Testis (tissue), 2 donors: ENCODE measurements at regions not wholly inside any gene's neighbourhood (a gene's known extent, or its start where the extent isn't known, plus 50 kb on each side); places are given as distances from the start of the nearest gene placed in this dataset.

ENCODE experiments used
- POLR2A ChIP-seq: fragments of 450-650 bp; IDR thresholded peaks from one replicate; pipeline ENCODE4 v1.6.1; 2017; ENCODE audit warnings: antibody characterized with exemption, mild to moderate bottlenecking, moderate library complexity
- TF ChIP-seq, protein P1 (sequence below), 3 experiments: fragments of 450-650 bp in 2 of 3; fragments of 200-600 bp in 1 of 3; sonication (generic) in 1 of 3; IDR thresholded peaks; one replicate each; pipeline ENCODE4 v1.5.1; 2016 to 2019; ENCODE audit warnings: antibody characterized with exemption in 3 of 3, mild to moderate bottlenecking in 2 of 3, moderate library complexity in 1 of 3

DNA sequence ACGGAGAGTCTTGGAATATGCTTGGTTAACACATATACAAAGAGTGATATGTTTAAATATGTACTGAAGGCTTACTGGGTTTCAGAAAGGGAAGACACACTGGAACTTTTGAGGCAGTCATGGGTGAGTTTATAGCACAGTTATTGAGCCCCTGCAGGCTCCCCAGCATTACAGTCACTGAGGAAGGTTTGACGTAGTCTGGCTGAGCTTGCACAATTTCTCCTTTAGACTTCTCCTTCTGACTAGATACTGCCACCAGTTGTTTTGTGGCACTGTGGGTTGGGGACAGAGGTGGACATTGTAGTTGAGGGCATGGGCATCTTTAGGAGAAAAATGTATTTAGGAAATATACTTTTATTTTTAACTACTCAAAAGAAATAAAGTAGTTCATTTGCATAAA is 285.4 kb downstream of the C11orf87 start:
- TF ChIP-seq, protein P1, sequence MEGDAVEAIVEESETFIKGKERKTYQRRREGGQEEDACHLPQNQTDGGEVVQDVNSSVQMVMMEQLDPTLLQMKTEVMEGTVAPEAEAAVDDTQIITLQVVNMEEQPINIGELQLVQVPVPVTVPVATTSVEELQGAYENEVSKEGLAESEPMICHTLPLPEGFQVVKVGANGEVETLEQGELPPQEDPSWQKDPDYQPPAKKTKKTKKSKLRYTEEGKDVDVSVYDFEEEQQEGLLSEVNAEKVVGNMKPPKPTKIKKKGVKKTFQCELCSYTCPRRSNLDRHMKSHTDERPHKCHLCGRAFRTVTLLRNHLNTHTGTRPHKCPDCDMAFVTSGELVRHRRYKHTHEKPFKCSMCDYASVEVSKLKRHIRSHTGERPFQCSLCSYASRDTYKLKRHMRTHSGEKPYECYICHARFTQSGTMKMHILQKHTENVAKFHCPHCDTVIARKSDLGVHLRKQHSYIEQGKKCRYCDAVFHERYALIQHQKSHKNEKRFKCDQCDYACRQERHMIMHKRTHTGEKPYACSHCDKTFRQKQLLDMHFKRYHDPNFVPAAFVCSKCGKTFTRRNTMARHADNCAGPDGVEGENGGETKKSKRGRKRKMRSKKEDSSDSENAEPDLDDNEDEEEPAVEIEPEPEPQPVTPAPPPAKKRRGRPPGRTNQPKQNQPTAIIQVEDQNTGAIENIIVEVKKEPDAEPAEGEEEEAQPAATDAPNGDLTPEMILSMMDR (IDR thresholded peaks at IDR 0.05) = no peak
- TF ChIP-seq POLR2A = no peak
